GM21423 (cell line): ENCODE measurements at regions not wholly inside any gene's neighbourhood (a gene's known extent, or its start where the extent isn't known, plus 50 kb on each side); places are given as distances from the start of the nearest gene placed in this dataset.

Experiments used
- ATAC-seq: cut with Tn5 transposase; IDR thresholded peaks from one replicate; pipeline ENCODE4 v1.9.1; 2021; ENCODE audit warnings: mild to moderate bottlenecking, moderate library complexity; ENCODE audit not compliant: unreplicated experiment

DNA sequence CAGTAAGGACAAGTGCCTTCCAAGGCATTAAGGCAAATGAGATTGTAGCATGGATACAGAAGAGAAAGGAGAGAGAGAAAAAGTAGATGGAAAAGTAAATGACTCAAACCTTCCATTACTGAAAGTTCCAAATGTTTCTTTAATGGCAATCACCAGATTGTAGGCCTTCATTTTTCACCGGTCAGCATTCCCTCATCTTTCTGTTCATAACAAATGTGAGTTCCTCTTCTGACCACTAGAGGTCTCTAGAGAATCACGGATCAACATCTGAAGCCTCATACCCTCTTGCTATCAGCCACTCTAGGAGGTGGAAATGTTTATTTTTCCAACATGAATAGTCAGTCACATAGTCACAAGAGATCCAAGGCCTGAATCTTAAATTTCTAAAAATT lies 73.6 kb upstream of the RPS23 start:
- ATAC-seq, result peak; percentile 80

DNA sequence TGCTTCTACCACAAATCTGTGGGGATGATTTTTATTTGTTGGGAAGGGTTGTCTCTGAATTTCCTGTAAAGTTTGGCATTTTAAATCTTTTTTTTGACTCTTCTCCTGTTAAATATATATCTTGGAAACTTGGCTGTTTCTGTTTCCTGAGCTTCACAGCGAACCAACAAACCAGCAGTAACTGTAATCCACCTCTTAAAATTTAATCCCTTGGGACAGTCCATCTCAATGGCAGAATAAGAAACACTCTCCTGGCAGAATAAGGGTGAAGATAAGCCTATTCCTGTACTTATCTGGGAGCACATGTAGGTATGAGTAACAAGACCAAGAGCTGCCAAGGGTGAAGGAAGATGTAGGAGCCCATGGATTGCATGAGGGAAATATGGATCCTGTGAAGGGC lies 73.1 kb upstream of the RPS23 start:
- ATAC-seq, result no peak

DNA sequence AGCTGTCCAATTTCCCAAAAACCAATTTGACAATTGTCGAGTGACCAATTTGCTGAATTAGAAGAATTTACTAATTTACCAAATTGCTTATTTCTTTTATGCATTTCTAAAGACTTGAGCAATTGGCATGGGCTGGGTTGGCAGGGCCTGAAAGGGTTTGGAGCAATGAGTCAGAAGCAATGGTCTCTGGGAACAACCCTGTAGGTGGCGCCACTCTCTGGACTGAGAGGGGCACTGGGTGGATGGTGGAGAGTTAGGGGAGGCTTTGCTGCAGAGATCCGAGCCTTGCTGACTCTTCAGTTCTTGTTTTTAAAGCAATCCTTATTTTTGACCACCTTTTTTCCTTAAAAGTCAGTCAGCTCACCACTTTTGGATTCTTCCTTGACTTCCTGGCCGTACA lies 71.5 kb upstream of the RPS23 start:
- ATAC-seq, result no peak

DNA sequence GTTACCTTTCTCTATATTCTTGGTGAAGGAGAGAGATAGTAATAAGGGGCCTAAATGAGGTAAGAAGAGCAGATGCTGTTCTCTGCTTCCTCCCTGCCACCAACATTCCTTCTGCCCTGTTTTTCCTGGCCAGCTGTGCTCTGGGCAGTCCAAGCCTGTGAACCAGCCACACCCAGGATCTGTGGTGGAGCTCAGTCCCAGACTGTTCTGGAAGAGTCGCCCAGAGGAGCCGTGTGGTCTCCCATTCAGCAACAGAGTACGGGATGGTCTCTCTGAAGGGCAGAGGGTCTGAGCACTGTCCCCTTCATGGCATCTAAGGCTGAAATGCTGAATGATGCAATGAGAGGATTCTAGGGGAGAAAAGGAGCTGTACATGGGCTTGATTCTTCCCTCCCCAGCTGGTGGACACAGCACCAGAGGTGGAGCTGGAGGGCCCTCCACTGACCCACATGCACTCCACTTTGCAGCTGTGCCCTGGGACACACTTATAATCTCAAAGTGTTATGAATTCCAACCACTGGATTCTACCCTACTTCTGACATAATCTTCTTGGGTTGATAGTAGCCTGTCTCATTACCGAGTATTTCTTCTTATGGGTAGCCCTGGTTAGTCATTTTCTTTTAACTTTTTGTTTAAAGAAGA lies 70.8 kb upstream of the RPS23 start:
- ATAC-seq, result no peak

DNA sequence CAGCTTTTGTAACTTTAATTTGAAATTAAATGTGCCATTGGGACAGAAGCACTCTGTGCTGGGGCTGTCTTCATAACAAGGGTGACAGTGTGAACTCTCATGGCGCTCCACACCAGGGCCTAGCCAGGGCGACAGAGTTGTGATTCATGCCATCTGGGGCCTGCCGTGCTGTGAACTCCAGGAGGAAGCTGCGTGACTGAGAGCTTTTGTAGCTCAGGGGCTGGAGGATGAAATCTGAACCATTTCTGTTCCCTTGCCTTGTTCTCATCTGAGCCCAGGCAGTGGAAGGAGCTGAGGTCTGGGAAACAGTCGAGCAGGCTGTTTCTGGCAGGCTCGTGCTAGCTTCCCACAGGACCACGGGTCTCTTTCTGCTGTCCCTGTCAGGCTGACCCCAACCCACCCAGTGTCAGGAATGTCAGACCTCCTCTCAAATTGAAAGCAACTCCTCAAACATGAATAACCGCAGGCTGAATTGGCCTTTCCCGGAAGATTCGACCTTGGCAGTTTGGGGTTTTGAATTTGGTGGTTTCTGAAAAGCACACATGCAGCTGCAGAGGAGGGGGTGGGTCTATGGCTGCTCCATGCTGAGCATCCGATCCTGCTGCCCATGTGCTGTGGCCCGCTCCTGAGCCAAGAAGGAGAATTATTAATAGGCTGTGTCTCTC lies 69.2 kb upstream of the RPS23 start:
- ATAC-seq, result no peak

DNA sequence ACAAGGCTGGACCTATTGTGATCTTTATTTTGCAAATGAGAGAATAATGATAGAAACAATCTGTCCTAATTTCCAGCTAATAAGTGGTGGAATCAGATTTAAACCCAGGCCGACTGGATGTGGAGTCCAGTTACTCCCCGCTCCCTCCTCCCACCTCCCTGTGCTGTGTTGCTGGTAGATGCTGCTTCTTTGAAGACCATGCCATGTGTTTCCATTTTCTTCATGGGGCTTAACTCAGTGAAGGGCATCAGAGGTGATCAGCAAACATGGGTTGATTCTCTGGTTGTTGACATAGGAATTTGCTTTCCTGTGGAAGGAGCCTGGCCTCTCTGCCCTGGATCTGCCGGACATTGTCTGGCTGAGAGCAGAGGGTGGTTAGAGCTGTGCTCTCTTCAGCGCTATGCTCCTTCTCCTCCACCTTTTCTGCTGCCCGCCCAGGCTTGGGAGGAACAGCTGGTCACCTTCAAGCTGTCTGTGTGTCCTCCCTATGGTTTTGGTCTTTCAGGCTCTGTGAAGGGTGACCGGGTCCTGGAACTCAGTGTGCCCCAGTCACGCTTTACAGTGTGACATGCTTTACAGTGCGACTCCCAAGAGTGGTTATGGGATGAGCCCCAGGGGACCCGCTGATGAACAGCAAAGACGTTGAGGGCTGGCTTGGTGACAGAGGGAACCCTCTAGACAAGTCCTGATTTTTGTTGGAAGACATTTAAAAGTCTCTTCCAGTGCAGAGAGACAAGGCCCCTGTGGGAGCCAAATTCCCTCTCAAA lies 68.4 kb upstream of the RPS23 start:
- no peak for ATAC-seq

DNA sequence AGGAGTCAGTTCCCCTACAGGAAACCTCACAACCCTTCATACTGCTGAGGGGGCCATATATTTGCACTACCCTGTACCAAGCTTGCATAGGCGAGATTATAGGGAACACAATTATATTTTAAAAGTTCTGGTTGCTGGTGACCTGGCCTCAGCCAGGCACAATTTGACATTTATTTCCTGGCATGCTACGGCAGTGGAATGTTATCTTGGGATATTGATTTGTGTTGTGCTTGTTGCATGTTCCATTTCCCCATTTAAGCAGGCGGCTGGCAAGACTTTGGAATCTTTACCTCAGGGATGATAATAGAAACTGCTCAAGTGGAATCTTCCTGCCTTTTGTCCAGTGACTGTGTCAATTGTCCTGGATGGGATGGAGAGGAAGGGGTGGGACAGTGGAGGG lies 67.0 kb upstream of the RPS23 start:
- no peak for ATAC-seq

DNA sequence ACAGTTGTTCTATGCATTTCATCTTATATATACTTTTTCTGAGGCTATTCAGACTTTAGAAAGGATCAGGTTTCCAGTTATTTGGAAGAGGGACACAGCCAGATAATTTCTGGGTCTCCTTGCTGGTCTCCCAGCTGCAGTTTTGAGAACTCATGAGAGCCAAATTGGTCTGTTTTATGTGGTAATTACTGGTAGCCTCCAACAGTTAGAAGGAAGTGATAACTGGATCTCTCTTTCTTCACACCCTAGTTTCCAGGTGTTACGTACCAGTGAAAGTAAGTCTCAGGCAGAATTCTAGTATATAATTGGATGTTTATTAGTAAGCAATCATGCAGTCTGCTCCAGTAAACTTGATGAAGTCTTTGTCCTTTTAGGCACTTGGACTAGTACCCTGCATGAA lies 63.2 kb upstream of the RPS23 start:
- ATAC-seq, result no peak

DNA sequence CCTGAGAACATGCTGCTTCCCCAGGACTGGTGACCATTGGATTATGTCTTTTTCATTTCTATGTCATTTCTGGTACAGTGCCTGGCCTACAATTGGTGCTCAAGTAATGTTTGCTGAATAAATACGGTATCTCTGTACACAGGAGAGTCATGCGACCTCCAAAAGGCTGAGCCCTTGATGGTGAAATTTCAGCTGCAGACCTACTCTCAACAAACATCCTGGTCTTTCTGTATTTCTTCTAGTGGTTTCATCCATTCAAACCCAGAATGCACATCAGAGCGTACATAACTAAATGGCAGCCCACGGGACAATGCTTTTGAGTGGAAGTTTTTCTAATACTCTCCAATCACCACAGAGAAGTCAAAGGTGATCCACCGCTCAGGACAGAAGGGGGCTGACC lies 62.6 kb upstream of the RPS23 start:
- ATAC-seq, result no peak

DNA sequence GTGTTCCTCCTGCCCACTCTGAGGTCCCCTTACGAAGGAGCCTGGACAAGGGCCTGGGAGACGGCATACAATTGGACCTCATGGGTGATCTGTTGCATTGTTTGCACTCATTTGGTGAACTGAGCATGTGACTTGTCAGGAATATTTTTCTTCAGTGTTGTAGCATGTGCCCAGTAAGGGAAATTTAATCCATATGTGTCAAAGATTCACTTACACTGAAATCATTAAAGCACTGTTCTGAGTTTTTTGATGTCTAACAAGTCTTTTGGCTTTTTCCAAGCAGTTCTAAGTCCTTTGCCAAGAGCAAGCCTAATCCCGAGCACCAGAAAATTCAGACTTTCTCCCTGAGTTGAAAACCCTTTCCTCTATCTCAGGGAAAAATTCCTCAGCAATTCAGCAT lies 61.6 kb upstream of the RPS23 start:
- ATAC-seq, result no peak

DNA sequence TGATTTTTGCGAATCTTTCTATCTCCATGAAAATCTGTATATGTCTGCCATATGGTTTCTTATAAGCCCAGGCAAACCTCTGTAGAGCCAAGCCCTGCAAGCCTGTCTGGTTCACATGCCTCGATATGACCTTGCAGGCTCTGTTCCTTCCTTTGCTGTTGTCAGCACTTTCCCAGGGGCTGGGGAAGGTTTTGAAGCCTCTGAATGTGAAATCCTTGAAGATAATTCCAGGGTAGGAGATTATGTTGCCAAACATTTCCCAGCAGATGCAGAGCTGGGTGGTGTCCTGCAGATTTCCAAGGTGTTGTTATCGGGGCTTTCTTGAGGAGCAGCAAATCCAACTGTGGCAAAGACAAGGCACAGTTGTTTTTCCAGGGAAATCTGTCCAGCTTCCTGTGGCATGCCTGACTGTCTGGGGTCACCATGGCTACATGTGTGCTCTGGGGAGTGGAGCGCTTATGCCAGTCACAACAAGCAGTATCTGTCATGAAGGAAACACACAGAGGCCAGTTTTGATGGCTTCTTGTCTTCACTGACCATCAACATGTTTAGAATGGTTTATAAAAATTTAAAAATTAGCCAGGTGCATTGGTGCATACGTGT lies 60.7 kb upstream of the RPS23 start:
- ATAC-seq, result no peak

DNA sequence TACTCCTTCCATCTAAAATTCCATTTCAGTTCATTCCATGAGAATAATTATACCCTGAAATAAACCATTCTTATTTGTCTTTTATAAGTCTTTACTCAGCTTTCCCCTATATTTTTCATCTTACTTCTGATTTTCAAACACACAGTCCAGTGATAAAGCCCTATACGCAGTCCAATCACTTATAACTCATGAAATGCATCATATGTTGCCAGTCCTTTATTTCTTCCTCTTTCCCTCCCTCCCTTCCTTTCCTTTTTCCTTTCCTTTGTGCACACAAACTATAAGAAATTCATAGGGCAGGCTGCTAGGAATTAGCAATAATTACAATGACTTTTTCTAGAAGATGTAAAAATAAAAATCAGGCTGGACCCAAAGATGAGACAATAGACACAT lies 58.8 kb upstream of the RPS23 start:
- no peak for ATAC-seq

DNA sequence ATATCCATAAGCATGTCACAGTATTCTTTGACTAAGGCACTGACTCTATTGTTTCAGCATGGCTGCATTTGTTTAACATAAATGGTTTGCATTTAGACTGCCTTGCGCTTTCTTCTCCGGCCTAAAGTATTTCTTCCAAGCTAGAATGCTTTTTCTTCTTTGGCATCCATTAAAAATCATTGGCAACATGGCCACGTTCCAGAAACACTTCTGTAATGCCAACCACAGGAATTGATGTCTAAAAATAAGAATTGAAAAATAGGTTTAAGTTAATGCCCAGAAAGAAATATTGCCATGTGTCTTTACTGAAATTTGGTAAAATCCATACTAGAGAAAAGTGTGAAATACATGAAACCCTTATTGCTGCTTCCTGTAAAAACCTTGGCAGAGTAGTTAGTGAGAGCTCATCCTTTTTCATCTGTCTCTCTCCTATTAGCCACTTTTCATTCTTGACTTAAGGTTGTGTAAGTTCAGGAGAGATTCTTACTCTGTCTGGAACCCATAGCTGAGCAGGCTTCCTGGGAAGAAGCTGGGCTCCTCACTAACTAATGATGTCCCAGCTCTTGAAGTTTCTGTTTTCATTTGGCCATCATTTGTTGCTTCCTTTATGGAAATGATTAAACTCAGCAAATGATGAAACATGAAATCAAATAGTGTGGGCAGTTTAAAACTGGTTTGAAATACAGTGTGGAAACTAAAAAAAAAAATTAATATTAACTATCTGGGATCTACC lies 58.2 kb upstream of the RPS23 start:
- no peak for ATAC-seq

DNA sequence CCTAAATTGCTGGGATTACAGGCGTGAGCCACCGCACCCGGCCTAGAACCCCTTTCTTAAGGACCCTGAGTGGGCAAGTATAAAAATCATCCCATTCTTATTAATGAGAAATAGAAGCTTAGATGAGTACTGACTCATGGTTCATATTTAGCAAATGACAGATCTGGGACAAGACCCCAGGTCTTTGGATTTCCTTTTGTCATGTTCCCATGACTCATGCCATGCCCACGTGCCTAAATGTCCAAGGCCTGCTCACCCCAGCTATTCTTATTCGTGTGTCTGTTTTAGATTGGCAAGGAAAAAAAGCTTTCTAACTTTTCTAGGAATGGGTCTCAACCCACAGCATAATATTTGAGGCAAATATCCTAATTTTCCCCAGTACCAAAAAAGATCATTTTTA lies 57.7 kb upstream of the RPS23 start:
- no peak for ATAC-seq

DNA sequence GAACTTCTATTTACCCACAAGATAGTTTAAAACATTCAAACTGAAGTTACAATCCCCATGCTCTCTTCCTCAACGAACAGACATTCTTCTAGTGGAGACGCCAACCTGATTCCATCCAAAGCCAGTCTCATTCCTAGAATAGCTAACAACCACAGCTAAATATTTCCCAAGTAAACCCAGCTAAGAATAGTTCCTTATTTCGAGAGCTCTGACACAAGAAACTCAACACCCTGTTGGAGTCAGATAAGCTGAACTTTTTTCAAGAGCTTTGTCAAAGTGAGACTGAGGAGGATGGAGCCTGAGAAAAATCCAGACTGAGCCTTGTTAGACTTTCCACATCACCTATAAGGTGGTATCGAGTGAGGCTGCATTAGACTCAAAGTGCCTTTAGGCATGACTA lies 56.7 kb upstream of the RPS23 start:
- no peak for ATAC-seq

DNA sequence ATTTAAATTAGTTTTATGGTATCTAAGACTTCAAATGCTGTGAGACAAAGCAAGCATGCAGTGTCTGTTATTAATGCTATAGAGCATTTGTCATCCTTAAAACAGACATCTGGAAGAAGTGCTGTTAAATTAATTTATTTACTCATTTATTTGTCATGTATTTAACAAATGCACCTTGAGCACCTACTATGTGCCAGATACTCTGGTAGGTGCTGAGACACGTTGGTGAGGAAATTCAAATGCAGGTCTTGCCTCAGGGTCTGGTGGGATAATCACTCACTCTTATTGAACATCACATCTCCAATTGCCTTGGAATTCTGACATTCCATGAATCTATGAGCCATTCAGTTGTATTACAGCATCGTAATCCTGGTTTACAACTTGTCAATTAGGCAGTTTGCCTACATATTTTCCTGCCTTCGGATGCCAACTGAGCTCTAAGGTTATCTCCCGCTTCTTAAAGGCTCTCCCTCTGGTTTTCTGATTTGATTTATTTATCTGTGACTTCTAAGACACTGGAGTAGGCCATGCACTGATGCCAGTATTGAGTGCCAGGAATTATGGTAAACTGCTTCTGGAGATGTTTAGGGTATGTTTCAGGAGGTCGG lies 56.0 kb upstream of the RPS23 start:
- ATAC-seq, result no peak

DNA sequence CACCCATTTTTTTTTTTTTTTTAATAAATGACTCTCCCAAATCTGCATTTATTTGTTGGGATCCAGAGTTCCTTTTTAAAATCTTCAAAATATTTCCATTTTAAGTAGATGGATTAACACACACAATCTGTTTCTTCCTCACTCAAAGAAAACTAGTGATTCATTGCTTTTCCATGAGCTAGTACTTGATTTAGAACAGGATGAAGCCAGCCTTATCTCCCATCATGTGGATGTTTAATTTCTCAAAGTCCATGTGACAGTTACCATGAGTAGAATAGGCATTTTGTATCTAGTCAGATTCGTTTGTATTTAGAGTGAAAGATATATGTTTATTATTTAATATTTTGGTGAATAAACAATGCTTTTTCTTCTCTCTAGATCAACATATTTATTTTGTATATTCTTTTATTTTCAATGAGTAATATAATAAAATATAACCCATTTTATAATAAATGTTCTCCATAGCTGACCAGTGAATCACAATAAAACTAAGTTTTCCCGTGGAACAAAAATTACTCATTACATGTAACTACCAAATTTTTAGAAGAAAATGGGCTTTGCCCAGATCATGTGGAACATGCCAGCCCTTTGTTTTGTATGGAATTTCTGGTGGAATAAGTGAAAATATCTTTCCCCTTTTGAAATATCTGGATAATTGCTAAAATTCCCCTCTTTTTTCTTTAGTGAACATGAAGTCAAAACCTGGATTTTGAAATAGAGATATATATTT lies 54.9 kb upstream of the RPS23 start:
- no peak for ATAC-seq

DNA sequence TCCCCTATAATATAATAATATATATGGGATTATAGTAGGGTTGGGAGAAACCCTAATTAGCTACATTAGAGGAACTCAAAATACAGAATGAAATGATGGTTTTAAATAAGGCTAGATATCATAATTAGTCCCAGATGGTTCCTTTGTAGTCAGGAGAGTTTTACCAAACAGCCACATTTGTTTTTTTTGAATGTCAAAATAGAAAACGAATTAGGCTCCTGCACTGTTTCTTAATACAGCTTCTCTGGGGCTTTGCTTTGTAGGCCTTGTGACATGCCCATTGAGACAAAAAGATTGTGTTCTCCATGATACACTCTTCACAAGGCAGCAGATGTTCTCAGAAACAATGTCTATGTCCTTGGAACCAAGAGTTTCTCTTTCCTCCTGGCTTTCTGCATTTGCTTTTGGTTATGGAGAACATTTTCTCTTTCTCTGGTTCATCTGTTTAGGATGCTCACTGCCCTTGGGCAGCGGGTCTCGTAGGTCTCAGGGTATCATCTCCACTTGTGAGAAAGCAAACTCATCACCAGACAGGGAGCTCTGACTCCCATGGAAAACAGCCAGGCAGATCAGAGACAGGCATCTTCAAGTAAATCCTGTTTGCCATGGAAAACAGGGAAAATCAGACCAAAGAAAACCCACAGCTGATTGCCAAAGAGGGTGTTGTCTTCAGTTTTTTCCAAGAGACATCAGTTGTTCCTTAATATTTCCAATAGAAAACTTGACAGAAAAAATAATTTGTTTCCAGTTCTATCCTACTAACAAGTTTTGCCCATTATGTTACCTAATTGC lies 54.1 kb upstream of the RPS23 start:
- ATAC-seq, result no peak

DNA sequence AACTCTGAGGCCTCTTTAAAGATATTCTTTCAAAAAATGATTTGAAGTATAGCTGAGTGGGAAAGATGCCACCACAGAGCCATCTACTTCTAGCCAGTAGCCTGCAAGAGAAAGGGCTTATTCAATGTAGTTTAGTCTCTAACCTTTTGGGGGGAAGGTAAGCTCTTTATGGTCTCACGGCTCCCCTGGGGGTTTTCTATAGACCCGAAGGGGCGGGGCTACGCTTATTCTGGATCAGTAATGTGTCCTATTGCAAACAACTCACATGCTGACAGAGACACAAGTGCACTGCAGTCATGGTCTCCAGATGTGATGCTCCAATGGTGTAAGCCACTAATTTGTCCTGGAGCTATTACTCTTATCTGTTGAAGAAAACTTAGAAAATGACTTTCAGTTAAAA lies 53.4 kb upstream of the RPS23 start:
- ATAC-seq, result no peak
